ENCODE measurements at regions not wholly inside any gene's neighbourhood (a gene's known extent, or its start where the extent isn't known, plus 50 kb on each side); places are given as distances from the start of the nearest gene placed in this dataset.

DNA sequence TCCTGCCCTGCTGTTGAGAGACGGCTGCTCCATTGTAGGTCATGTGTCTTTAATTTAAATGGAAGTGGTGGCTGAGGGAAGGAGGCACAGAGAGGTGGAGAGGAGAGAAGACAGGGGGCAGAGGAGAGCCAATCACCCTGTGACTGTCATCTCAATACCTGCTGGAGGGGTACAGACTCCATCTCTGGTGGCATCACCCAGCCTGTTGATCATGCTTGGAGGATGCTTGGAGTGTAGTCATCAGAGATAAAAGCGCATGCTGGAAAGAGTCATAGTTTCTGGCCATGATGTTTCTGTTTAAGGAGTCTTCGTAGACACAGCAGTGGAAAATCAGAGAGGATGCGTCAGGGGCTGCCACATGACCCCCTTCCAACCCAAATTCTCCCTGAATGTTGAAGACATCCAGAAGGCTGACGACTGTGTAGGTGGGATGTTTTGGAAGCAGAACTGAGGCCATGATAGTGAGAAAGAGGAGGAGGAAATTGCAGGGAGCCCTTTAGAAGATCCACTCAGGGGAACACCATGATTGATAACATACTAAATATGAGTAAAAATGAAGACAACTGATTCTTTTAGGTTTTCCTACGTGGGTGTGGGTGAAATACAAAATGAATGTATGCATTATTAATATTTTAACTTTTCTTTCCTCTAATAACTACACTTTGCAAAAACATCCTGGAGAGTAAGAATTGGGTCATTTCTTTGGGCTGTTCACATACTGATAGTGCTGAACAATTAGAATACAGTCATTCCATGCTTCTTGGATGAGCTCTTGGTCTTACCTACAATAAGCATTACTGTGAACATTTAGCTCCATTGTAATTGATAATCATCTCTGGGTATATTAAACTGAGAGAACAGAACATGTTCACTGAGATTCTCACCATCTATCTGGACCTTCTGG lies 210.6 kb upstream of the ATP10A start:
- H3K36me3 ChIP-seq (ENCODE audit: low read depth), result no peaks in the 10 kb centered on the region
- no TSS peak for BruUV-seq (replicated peaks)
- no peaks in the 10 kb centered on the region for H3F3A ChIP-seq (ENCODE audit: insufficient read depth, low read depth)
- no peaks in the 10 kb centered on the region for H3K4me1 ChIP-seq (replicated peaks; ENCODE audit: insufficient read depth)
- no peaks in the 10 kb centered on the region for H3K9me3 ChIP-seq (ENCODE audit: insufficient read depth, low read depth)
- H3K4me3 ChIP-seq, result no peak overlapping the region
- no peaks in the 10 kb centered on the region for H3K79me2 ChIP-seq (ENCODE audit: low read depth)
- H3K4me2 ChIP-seq, result no peak overlapping the region
- no peak for TF ChIP-seq EZH2 (IDR thresholded peaks at IDR 0.05; ENCODE audit: low read depth)
- TF ChIP-seq, protein P1, sequence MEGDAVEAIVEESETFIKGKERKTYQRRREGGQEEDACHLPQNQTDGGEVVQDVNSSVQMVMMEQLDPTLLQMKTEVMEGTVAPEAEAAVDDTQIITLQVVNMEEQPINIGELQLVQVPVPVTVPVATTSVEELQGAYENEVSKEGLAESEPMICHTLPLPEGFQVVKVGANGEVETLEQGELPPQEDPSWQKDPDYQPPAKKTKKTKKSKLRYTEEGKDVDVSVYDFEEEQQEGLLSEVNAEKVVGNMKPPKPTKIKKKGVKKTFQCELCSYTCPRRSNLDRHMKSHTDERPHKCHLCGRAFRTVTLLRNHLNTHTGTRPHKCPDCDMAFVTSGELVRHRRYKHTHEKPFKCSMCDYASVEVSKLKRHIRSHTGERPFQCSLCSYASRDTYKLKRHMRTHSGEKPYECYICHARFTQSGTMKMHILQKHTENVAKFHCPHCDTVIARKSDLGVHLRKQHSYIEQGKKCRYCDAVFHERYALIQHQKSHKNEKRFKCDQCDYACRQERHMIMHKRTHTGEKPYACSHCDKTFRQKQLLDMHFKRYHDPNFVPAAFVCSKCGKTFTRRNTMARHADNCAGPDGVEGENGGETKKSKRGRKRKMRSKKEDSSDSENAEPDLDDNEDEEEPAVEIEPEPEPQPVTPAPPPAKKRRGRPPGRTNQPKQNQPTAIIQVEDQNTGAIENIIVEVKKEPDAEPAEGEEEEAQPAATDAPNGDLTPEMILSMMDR (conservative IDR thresholded peaks at IDR 0.05), result no peak
- H3K9me2 ChIP-seq (ENCODE audit: insufficient read depth), result no peaks in the 10 kb centered on the region
- intact Hi-C loops (cut with micrococcal nuclease; ENCODE audit: unreplicated experiment), result no loop called here
- H2AFZ ChIP-seq, result no peak overlapping the region
- no peak for DNase-seq
- H3K27ac ChIP-seq, result no peak overlapping the region
- H3K27me3 ChIP-seq (ENCODE audit: insufficient read depth, low read depth), result no peaks in the 10 kb centered on the region
- no peaks in the 10 kb centered on the region for H4K20me1 ChIP-seq (ENCODE audit: insufficient read depth)
- CTCF ChIA-PET, result no interaction called here
- POLR2A ChIA-PET (ENCODE audit: unreplicated experiment), result no interaction called here

DNA sequence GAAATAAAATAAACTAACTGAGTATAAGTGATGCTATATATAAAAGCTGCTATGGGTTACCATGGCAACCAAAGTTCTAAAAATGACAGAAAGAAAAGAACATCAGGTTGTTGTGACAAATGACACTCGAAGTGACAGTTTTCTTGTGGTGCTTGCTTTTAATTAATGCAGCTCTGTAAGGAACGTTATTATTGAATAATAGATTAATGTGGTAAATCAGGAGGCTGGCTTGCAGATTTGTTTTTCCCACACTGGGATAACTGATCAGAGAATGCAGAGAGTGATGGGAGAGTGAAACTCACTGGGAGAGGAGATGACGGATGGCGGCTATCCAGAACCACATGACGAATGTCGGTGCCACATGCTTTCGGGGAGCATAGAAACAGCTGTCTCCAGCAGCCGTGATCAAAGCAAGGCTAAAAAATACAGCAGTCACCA lies 207.0 kb upstream of the ATP10A start:
- CTCF ChIA-PET, result no interaction called here
- POLR2A ChIA-PET (ENCODE audit: unreplicated experiment), result no interaction called here
- H2AFZ ChIP-seq, result no peak overlapping the region
- no peaks in the 10 kb centered on the region for H4K20me1 ChIP-seq (ENCODE audit: insufficient read depth)
- no peaks in the 10 kb centered on the region for H3K9me2 ChIP-seq (ENCODE audit: insufficient read depth)
- no peak for DNase-seq
- no peaks in the 10 kb centered on the region for H3K4me1 ChIP-seq (replicated peaks; ENCODE audit: insufficient read depth)
- H3K9me3 ChIP-seq (ENCODE audit: insufficient read depth, low read depth), result no peaks in the 10 kb centered on the region
- intact Hi-C loops (cut with micrococcal nuclease; ENCODE audit: unreplicated experiment), result no loop called here
- no peaks in the 10 kb centered on the region for H3K27me3 ChIP-seq (ENCODE audit: insufficient read depth, low read depth)
- no peaks in the 10 kb centered on the region for H3K36me3 ChIP-seq (ENCODE audit: low read depth)
- no peaks in the 10 kb centered on the region for H3F3A ChIP-seq (ENCODE audit: insufficient read depth, low read depth)
- TF ChIP-seq, protein P1 (conservative IDR thresholded peaks at IDR 0.05), result no peak
- no peak for TF ChIP-seq EZH2 (IDR thresholded peaks at IDR 0.05; ENCODE audit: low read depth)
- H3K4me3 ChIP-seq, result no peak overlapping the region
- H3K79me2 ChIP-seq (ENCODE audit: low read depth), result no peaks in the 10 kb centered on the region
- BruUV-seq (replicated peaks), result no TSS peak
- H3K27ac ChIP-seq, result no peak overlapping the region
- no peak overlapping the region for H3K4me2 ChIP-seq

DNA sequence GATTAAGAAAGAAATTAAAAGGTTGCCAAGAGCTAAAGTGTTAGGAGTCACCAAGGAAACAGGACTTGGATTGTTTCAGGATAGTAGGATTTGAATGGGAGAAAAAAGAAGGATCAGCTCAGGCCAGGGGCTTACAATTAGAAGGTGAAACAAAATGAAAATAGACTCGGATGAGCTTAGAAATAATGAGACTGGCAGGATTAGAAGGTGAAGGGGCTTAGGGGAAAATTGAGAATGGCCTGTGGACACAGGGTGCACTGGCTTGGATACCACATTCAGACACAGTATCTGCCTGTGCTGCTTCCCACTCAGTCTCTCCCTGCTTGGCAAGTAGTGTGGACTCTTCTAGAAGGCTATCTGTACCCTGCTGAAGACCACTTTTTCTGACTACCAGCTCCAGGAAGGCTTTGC lies 206.1 kb upstream of the ATP10A start:
- H4K20me1 ChIP-seq (ENCODE audit: insufficient read depth), result no peaks in the 10 kb centered on the region
- DNase-seq, result no peak
- H3K4me3 ChIP-seq, result no peak overlapping the region
- H3K27me3 ChIP-seq (ENCODE audit: insufficient read depth, low read depth), result no peaks in the 10 kb centered on the region
- no peak for TF ChIP-seq EZH2 (IDR thresholded peaks at IDR 0.05; ENCODE audit: low read depth)
- TF ChIP-seq, protein P1 (conservative IDR thresholded peaks at IDR 0.05), result no peak
- no peaks in the 10 kb centered on the region for H3F3A ChIP-seq (ENCODE audit: insufficient read depth, low read depth)
- no peak overlapping the region for H2AFZ ChIP-seq
- H3K27ac ChIP-seq, result no peak overlapping the region
- no peak overlapping the region for H3K4me2 ChIP-seq
- H3K9me3 ChIP-seq (ENCODE audit: insufficient read depth, low read depth), result no peaks in the 10 kb centered on the region
- intact Hi-C loops (cut with micrococcal nuclease; ENCODE audit: unreplicated experiment), result no loop called here
- ChIA-PET POLR2A (ENCODE audit: unreplicated experiment) (no interaction called here), CTCF (no interaction called here)
- no peaks in the 10 kb centered on the region for H3K9me2 ChIP-seq (ENCODE audit: insufficient read depth)
- BruUV-seq (replicated peaks), result no TSS peak
- H3K79me2 ChIP-seq (ENCODE audit: low read depth), result no peaks in the 10 kb centered on the region
- no peaks in the 10 kb centered on the region for H3K36me3 ChIP-seq (ENCODE audit: low read depth)
- no peaks in the 10 kb centered on the region for H3K4me1 ChIP-seq (replicated peaks; ENCODE audit: insufficient read depth)

All from PC-9 (cell line).